ENCODE measurements at regions not wholly inside any gene's neighbourhood (a gene's known extent, or its start where the extent isn't known, plus 50 kb on each side); places are given as distances from the start of the nearest gene placed in this dataset.

GRCh38 chr4:126520731-126521130 lies 1112.0 kb upstream of the INTU start:
- no peak for TF ChIP-seq CTCF (IDR thresholded peaks at IDR 0.05)
- TF ChIP-seq POLR2AphosphoS5 (IDR thresholded peaks at IDR 0.05) = no peak
- TF ChIP-seq POLR2A (IDR thresholded peaks at IDR 0.05) = no peak
- no peak for TF ChIP-seq EP300 (IDR thresholded peaks at IDR 0.05)

Measured in suprapubic skin (tissue), 4 donors.